ENCODE measurements at regions not wholly inside any gene's neighbourhood (a gene's known extent, or its start where the extent isn't known, plus 50 kb on each side); places are given as distances from the start of the nearest gene placed in this dataset.

DNA sequence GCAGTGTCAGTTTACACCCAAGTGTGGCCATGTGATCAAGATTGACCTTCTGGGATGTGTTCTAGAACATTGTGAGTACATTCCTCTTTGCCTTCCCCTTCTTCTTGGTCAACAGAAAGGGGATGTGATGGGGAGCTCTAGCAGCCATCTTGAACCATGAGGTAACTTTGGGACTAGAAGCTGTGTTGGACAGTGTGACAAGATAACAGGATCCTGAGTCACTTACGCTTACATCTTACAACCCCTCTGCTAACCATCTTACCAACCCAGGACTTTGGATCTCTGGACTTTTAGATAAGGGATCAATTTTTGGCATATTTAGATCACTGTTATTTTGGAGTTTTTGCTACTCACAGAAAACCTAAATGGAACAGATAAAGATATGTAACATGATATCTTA is 625.6 kb downstream of the BCOR start:
- Histone ChIP-seq H3K4me3 (ENCODE audit: low read depth in 1 of 3, low read length in 3 of 3) (no peak overlapping the region), H3K36me3 (ENCODE audit: control insufficient read depth in 4 of 4, insufficient read depth in 3 of 4, low read depth in 1 of 4, low read length in 3 of 4) (no peaks in the 10 kb centered on the region), H3K27me3 (ENCODE audit: control insufficient read depth in 4 of 4, insufficient read depth in 4 of 4, low read length in 3 of 4) (no peaks in the 10 kb centered on the region), H3K4me1 (ENCODE audit: control insufficient read depth in 4 of 4, insufficient read depth in 4 of 4, low read length in 3 of 4) (peaks cover 3 to 7% (median 6%) of the 10 kb centered on the region in 4 donors), H3K9ac (ENCODE audit: low read depth in 1 of 2, low read length in 2 of 2) (no peak overlapping the region), H3K27ac (ENCODE audit: low read depth in 1 of 2, low read length in 2 of 2) (no peak overlapping the region), H3K9me3 (ENCODE audit: control insufficient read depth in 4 of 4, low read length in 3 of 4) (no peaks in the 10 kb centered on the region)
- DNase-seq (ENCODE audit: low spot score) = no peak
- WGBS = 95% methylated on average over 1 of the region's 1 CpG
- TF ChIP-seq SP1 (IDR thresholded peaks at IDR 0.05) (no peak), NR2F2 (IDR thresholded peaks at IDR 0.05) (no peak), TAF1 (conservative IDR thresholded peaks at IDR 0.05) (no peak)
- TF ChIP-seq, protein P1, sequence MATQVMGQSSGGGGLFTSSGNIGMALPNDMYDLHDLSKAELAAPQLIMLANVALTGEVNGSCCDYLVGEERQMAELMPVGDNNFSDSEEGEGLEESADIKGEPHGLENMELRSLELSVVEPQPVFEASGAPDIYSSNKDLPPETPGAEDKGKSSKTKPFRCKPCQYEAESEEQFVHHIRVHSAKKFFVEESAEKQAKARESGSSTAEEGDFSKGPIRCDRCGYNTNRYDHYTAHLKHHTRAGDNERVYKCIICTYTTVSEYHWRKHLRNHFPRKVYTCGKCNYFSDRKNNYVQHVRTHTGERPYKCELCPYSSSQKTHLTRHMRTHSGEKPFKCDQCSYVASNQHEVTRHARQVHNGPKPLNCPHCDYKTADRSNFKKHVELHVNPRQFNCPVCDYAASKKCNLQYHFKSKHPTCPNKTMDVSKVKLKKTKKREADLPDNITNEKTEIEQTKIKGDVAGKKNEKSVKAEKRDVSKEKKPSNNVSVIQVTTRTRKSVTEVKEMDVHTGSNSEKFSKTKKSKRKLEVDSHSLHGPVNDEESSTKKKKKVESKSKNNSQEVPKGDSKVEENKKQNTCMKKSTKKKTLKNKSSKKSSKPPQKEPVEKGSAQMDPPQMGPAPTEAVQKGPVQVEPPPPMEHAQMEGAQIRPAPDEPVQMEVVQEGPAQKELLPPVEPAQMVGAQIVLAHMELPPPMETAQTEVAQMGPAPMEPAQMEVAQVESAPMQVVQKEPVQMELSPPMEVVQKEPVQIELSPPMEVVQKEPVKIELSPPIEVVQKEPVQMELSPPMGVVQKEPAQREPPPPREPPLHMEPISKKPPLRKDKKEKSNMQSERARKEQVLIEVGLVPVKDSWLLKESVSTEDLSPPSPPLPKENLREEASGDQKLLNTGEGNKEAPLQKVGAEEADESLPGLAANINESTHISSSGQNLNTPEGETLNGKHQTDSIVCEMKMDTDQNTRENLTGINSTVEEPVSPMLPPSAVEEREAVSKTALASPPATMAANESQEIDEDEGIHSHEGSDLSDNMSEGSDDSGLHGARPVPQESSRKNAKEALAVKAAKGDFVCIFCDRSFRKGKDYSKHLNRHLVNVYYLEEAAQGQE (IDR thresholded peaks at IDR 0.05) = no peak

DNA sequence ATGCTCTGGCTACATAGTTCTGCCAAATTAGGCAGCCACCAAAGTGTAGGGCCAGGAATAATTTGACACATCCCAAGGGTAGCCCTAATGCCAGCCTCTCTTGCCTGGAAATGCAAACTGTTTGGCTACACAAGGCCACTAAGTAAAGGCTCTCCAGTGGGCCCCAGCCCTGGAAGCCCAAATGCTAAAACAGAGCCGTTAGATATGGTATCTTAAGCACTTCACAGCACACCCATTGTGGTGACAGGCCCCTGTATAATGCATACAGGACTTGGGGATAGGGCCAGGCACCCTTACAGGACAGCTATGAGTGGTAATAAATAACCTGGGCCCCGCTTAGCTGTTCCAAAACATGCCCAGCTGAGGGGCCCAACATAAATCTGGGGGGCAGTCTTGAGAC is 623.9 kb downstream of the BCOR start:
- WGBS = 87% methylated on average over 2 of the region's 2 CpGs
- DNase-seq (ENCODE audit: low spot score) = no peak
- H3K36me3 ChIP-seq (ENCODE audit: control insufficient read depth in 4 of 4, insufficient read depth in 3 of 4, low read depth in 1 of 4, low read length in 3 of 4) = no peaks in the 10 kb centered on the region
- no peak overlapping the region for H3K27ac ChIP-seq (ENCODE audit: low read depth in 1 of 2, low read length in 2 of 2)
- H3K9ac ChIP-seq (ENCODE audit: low read depth in 1 of 2, low read length in 2 of 2) = no peak overlapping the region
- TF ChIP-seq FOXA2 (IDR thresholded peaks at IDR 0.05) (no peak), HNF4A (conservative IDR thresholded peaks at IDR 0.05) (no peak), NR2F2 (IDR thresholded peaks at IDR 0.05) (no peak), SP1 (IDR thresholded peaks at IDR 0.05) (no peak), ZBTB33 (IDR thresholded peaks at IDR 0.05) (no peak), RXRA (IDR thresholded peaks at IDR 0.05) (no peak), HNF4G (IDR thresholded peaks at IDR 0.05) (no peak), FOXA1 (IDR thresholded peaks at IDR 0.05) (no peak), JUND (IDR thresholded peaks at IDR 0.05) (no peak), EGR1 (IDR thresholded peaks at IDR 0.05; ENCODE audit: low read depth in 2 of 2) (no peak), MAX (IDR thresholded peaks at IDR 0.05) (no peak), RAD21 (IDR thresholded peaks at IDR 0.05) (no peak), YY1 (IDR thresholded peaks at IDR 0.05) (no peak), GABPA (IDR thresholded peaks at IDR 0.05 in 1 of 2, conservative IDR thresholded peaks at IDR 0.05 in 1 of 2) (no peak), TAF1 (conservative IDR thresholded peaks at IDR 0.05) (no peak)
- TF ChIP-seq, protein P2, sequence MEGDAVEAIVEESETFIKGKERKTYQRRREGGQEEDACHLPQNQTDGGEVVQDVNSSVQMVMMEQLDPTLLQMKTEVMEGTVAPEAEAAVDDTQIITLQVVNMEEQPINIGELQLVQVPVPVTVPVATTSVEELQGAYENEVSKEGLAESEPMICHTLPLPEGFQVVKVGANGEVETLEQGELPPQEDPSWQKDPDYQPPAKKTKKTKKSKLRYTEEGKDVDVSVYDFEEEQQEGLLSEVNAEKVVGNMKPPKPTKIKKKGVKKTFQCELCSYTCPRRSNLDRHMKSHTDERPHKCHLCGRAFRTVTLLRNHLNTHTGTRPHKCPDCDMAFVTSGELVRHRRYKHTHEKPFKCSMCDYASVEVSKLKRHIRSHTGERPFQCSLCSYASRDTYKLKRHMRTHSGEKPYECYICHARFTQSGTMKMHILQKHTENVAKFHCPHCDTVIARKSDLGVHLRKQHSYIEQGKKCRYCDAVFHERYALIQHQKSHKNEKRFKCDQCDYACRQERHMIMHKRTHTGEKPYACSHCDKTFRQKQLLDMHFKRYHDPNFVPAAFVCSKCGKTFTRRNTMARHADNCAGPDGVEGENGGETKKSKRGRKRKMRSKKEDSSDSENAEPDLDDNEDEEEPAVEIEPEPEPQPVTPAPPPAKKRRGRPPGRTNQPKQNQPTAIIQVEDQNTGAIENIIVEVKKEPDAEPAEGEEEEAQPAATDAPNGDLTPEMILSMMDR (IDR thresholded peaks at IDR 0.05; ENCODE audit: low read depth, low read length, missing input control) = no peak
- TF ChIP-seq, protein P3, sequence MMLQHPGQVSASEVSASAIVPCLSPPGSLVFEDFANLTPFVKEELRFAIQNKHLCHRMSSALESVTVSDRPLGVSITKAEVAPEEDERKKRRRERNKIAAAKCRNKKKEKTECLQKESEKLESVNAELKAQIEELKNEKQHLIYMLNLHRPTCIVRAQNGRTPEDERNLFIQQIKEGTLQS (IDR thresholded peaks at IDR 0.05) = no peak
- TF ChIP-seq, protein P1 (IDR thresholded peaks at IDR 0.05) = no peak
- no peaks in the 10 kb centered on the region for H3K27me3 ChIP-seq (ENCODE audit: control insufficient read depth in 4 of 4, insufficient read depth in 4 of 4, low read length in 3 of 4)
- no peaks in the 10 kb centered on the region for H3K9me3 ChIP-seq (ENCODE audit: control insufficient read depth in 4 of 4, low read length in 3 of 4)
- H3K4me3 ChIP-seq (ENCODE audit: low read depth in 1 of 3, low read length in 3 of 3) = no peak overlapping the region
- peaks cover 3 to 7% (median 6%) of the 10 kb centered on the region in 4 donors for H3K4me1 ChIP-seq (ENCODE audit: control insufficient read depth in 4 of 4, insufficient read depth in 4 of 4, low read length in 3 of 4)
